HG02981 (cell line): ENCODE measurements at regions not wholly inside any gene's neighbourhood (a gene's known extent, or its start where the extent isn't known, plus 50 kb on each side); places are given as distances from the start of the nearest gene placed in this dataset.

Experiments
- ATAC-seq: cut with Tn5 transposase; IDR thresholded peaks from one replicate; pipeline ENCODE4 v1.9.1; 2021; ENCODE audit warnings: mild to moderate bottlenecking, moderate library complexity; ENCODE audit not compliant: unreplicated experiment

GRCh38 chr3:18740631-18741583 lies 315.8 kb upstream of the SATB1 start:
- peak; percentile 86 for ATAC-seq

GRCh38 chr3:18739099-18739433 lies 313.9 kb upstream of the SATB1 start:
- peak; percentile 28 for ATAC-seq

- no peak for ATAC-seq
Measured at GRCh38 chr3:18738393-18739098, 313.4 kb upstream of the SATB1 start.

GRCh38 chr3:18735005-18735404 lies 309.9 kb upstream of the SATB1 start:
- no peak for ATAC-seq

- no peak for ATAC-seq
Measured at GRCh38 chr3:18734309-18734708, 309.2 kb upstream of the SATB1 start.

- no peak for ATAC-seq
Measured at GRCh38 chr3:18732474-18732873, 307.3 kb upstream of the SATB1 start.

- ATAC-seq = no peak
Measured at GRCh38 chr3:18730491-18730890, 305.4 kb upstream of the SATB1 start.

GRCh38 chr3:18729671-18730070 lies 304.5 kb upstream of the SATB1 start:
- ATAC-seq = no peak

- ATAC-seq = no peak
Measured at GRCh38 chr3:18725668-18726407, 300.7 kb upstream of the SATB1 start.

- ATAC-seq = no peak
Measured at GRCh38 chr3:18724456-18724855, 299.3 kb upstream of the SATB1 start.

- no peak for ATAC-seq
Measured at GRCh38 chr3:18723206-18723810, 298.2 kb upstream of the SATB1 start.

- no peak for ATAC-seq
Measured at GRCh38 chr3:18720543-18720942, 295.4 kb upstream of the SATB1 start.

GRCh38 chr3:18717598-18717997 lies 292.5 kb upstream of the SATB1 start:
- peak; percentile 50 for ATAC-seq

GRCh38 chr3:18716821-18717220 lies 291.7 kb upstream of the SATB1 start:
- no peak for ATAC-seq

GRCh38 chr3:18716101-18716500 lies 291.0 kb upstream of the SATB1 start:
- no peak for ATAC-seq

GRCh38 chr3:18715208-18715607 lies 290.1 kb upstream of the SATB1 start:
- ATAC-seq = no peak

GRCh38 chr3:18713577-18713951 lies 288.4 kb upstream of the SATB1 start:
- no peak for ATAC-seq

- ATAC-seq = no peak
Measured at GRCh38 chr3:18712713-18713576, 287.8 kb upstream of the SATB1 start.

GRCh38 chr3:18704326-18704725 lies 279.2 kb upstream of the SATB1 start:
- ATAC-seq = no peak

GRCh38 chr3:18703798-18704197 lies 278.7 kb upstream of the SATB1 start:
- ATAC-seq = no peak
